ENCODE measurements at regions not wholly inside any gene's neighbourhood (a gene's known extent, or its start where the extent isn't known, plus 50 kb on each side); places are given as distances from the start of the nearest gene placed in this dataset.

DNA sequence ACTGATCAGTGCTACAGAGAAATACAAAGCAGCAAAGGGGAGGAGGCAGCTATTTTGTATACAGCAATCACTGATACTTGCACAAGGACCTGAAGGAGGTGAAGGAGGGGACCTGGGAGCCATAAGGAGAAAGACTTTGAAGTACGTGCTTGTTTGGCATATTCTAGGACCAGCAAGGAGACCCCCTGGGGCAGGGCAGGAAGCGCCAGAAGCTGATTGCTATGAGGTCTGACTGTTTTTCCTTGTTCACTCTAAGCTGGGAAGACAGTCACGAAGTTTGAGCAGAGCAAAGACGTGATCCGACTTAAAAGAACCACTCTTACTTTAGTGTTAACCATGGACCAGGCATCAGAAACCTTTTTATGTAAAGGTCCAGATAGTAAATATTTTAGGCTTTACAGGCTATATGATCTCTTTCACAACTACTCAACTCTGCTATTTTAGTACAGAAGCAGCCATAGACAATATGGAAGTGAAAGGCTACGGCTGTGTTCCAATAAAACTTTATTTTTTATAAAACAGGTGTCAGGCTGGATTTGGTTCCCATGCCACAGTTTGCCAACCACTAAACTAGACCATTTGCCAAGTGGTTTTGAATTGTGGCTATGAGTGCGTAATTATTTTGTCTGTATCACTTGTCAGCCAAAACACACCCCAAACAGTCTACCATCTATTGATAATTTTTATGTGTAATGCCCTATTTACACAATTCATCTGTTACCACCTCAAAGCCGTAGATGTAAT lies 217.9 kb downstream of the PRL start:
- in situ Hi-C loops (cut with HindIII; ENCODE audit: low sequenced_read_pairs): no loop called here

DNA sequence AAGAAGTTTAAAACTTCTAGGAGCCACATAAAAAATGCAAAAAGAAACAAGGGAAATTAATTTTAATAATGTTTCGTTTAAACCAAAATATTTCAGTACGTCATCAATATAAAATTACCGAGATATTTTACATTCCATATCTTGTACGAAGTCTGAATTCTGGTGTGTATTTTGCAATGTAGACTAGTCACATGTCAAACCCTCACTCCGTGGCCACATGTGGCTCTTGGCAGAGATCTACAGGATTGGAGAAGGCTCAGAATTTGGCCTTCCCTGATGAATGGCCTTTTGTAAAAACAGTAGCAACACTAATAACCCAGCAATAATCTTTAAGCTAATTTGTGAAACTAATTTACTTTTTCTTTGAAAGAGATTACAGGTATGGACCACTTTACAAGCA lies 217.1 kb downstream of the PRL start:
- in situ Hi-C loops (cut with HindIII; ENCODE audit: low sequenced_read_pairs): no loop called here

- in situ Hi-C loops (cut with HindIII; ENCODE audit: low sequenced_read_pairs): no loop called here
Observed at GRCh38 chr6:22081709-22082108, 215.1 kb downstream of the PRL start.

GRCh38 chr6:22082218-22082617 lies 214.6 kb downstream of the PRL start:
- in situ Hi-C loops (cut with HindIII; ENCODE audit: low sequenced_read_pairs): no loop called here

DNA sequence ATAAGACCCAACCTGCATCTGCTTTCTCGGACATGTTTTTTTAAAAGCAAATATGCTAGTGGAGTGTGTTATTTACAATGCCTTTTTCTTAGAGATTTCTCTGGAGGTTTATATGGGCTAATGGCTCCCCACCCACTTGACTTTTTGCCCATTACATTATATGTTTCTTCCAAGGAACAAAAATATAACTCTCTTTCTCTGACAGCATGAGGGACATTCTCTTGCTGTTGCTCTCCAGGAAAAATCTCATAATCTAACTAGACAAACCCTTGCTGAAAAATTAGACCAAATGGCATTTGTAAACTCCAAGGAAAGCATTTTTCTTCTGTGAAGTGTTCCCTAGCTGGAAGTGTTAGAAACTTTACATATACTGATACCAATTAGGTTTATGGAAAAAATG lies 213.7 kb downstream of the PRL start:
- in situ Hi-C loops (cut with HindIII; ENCODE audit: low sequenced_read_pairs): no loop called here

- in situ Hi-C loops (cut with HindIII; ENCODE audit: low sequenced_read_pairs): no loop called here
Observed at GRCh38 chr6:22087960-22088706, 208.7 kb downstream of the PRL start.

DNA sequence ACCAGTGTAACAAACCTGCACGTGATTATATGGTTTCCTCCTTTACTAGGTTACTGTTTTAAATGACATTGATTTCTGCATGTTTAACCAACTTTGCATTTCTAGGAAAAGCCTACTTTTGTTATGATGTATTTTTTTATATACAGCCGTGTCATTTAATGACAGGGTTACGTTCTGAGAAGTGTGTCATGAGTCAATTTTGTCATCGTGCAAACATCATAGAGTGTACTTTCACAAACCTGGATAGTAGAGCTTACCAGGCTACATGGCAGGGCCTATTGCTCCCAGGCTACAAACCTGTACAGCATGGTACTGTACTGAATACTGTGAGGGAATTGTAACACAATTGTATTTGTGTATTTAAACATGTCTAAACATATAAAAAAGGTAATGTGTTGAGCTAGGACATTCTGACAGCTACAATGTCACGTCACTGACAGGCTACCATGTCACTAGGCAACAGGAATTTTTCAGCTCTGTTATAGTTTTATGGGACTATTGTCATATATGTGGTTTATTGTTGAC lies 205.3 kb downstream of the PRL start:
- in situ Hi-C loops (cut with HindIII; ENCODE audit: low sequenced_read_pairs): no loop called here

- in situ Hi-C loops (cut with HindIII; ENCODE audit: low sequenced_read_pairs): no loop called here
Observed at GRCh38 chr6:22095836-22096235, 201.0 kb downstream of the PRL start.

GRCh38 chr6:22098601-22099031 lies 198.2 kb downstream of the PRL start:
- in situ Hi-C loops (cut with HindIII; ENCODE audit: low sequenced_read_pairs): no loop called here

GRCh38 chr6:22099231-22099630 lies 197.6 kb downstream of the PRL start:
- in situ Hi-C loops (cut with HindIII; ENCODE audit: low sequenced_read_pairs): no loop called here

DNA sequence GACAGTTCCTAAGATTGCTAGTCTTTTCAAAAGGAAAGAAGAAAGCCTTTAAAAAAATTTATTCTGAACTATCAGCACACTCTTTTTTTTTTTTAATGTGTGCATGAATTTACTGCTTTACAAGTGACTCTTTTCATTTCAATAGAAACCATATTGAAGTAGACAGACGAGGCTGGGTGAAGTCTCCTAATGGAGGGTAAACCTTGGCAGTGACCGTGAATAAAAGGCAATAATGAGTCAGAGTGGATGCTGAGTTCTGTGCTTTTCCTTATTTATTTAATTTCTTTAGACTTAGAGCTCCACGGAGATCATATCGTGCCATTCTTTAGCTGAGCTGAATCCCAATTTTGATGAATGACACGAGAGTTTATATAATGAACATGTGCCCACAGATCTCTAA lies 196.9 kb downstream of the PRL start:
- in situ Hi-C loops (cut with HindIII; ENCODE audit: low sequenced_read_pairs): no loop called here

GRCh38 chr6:22101163-22101562 lies 195.7 kb downstream of the PRL start:
- in situ Hi-C loops (cut with HindIII; ENCODE audit: low sequenced_read_pairs): no loop called here

DNA sequence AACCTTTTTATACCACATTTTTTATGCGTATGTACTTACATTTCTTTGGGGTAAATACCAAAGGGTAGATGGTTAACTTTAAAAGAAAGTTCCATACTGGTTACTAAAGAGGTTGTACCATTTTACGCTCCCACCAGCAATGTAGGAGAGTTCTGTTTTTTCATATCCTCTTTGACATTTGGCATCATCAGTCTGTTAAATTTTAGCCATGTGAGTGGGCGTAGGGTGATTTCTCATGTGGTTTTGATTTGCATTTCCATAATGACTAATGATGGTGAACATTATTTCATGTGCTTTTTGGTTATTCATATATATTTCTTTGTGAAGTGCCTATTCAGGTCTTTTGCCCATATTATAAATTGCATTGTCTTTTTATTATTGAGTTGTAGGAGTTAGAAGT lies 194.2 kb downstream of the PRL start:
- in situ Hi-C loops (cut with HindIII; ENCODE audit: low sequenced_read_pairs): no loop called here

DNA sequence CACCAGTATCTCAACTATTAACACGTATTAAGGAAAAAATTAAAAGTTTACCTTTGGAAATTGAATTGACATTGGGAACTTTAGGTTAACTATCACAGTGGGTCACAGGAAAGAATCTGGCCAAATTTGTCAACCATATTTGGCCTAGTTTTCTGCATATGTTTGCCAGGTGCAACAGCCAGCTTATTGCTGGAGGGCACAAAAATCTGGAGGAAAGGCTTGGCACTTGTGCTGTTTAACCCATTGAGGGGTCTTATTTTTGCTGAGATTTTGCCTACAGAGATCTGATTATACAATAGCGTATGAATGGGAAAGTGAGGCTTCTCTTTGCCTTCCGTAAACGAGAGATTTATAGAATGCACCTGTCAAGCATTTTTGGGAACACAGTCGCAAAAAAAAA lies 190.4 kb downstream of the PRL start:
- in situ Hi-C loops (cut with HindIII; ENCODE audit: low sequenced_read_pairs): no loop called here

- in situ Hi-C loops (cut with HindIII; ENCODE audit: low sequenced_read_pairs): no loop called here
Observed at GRCh38 chr6:22106961-22107360, 189.9 kb downstream of the PRL start.

DNA sequence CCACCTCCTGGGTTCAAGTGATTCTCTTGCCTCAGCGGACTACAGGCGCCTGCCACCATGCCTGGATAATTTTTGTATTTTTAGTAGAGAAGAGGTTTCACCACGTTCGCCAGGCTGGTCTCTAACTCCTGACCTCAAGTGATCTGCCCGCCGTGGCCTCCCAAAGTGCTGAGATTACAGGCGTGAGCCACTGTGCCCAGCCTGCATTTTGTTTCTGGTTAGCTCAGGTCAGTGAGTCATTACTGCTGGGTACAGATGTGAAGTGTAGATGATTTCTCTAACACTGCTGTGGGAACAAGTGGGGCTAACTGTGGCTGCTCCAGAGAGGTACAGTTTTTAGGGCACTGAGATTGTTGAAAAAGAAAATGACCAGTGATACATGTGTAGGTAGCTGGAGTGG lies 188.6 kb downstream of the PRL start:
- in situ Hi-C loops (cut with HindIII; ENCODE audit: low sequenced_read_pairs): no loop called here

DNA sequence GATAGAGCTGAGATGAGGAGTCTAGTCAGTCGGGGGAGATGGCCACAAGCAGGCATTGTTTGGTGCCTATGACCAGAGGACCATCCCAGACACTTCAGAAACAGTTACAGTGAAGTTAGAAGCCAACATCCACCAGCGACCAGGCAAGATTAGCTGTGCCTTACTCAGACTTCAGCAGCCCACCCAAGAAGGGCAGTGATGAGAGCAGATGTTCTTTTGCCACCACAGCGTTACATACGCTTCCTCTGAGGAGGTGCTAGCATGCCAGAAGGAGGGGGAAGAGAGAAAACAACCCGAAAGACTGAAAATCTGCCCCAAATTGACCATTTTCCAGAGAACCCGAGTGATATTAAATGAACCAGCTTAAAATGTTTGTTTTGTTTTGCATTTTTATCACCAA lies 186.8 kb downstream of the PRL start:
- in situ Hi-C loops (cut with HindIII; ENCODE audit: low sequenced_read_pairs): no loop called here

- in situ Hi-C loops (cut with HindIII; ENCODE audit: low sequenced_read_pairs): no loop called here
Observed at GRCh38 chr6:22112461-22112860, 184.4 kb downstream of the PRL start.

- in situ Hi-C loops (cut with HindIII; ENCODE audit: low sequenced_read_pairs): no loop called here
Observed at GRCh38 chr6:22113026-22113766, 183.6 kb downstream of the PRL start.

GRCh38 chr6:22115559-22115958 lies 181.3 kb downstream of the PRL start:
- in situ Hi-C loops (cut with HindIII; ENCODE audit: low sequenced_read_pairs): loop anchor here (5.0 kb wide), 1 partner anchor 43 kb away; no protein-coding TSS in a partner anchor

DNA sequence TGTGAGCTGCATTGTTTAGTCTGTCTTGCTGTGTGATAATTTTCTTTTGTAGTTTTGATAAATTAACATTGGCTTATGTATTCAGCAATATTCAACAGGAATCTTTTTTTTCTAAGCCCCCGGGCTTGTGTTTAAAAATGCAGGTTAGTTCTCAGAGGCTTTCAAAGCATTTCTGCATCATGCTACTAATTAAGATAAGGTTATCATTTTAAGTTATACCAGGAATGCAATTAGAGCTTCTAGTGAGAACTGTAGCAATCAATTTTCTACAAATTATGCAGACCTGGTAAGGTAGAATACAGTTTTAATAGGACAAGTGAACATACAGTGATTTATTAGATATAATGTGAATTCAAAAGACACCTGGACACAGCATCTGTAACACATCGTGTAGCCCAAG lies 179.2 kb downstream of the PRL start:
- in situ Hi-C loops (cut with HindIII; ENCODE audit: low sequenced_read_pairs): loop anchor here (5.0 kb wide), 1 partner anchor 45 kb away; no protein-coding TSS in a partner anchor

Data from endothelial cell of hepatic sinusoid (primary cell).